ENCODE measurements at regions not wholly inside any gene's neighbourhood (a gene's known extent, or its start where the extent isn't known, plus 50 kb on each side); places are given as distances from the start of the nearest gene placed in this dataset.

- no peak for DNase-seq
Observed at GRCh38 chr9:87118594-87118993, 171.3 kb upstream of the GAS1 start.

DNA sequence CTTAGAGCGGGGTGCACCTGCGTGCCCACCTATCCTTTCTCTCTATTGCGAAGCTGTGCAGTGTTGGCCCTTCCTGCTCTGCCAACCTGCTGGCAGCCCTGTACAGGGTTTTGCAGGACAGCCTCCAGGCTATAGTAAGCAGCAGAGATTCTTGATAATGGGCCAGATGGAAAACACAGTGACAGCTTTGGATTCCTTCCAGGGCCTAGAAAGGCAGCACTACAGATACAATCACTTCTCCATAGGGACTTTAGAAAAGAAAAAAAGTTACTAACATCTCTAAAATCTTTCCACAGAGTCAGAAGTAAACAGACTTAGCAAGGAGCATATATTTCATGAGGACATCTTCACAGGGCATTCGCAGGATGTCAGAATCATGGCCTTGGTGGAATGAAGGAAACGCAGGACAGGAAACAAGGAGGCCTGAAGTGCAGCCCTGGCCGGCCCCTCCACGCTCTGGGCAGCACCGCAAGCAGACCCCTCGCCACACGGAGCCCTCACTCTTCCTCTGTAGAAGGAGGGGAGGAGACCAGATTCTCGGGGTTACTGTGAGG is 172.1 kb upstream of the GAS1 start:
- DNase-seq: no peak

- DNase-seq: no peak
Observed at GRCh38 chr9:87120610-87121009, 173.3 kb upstream of the GAS1 start.

GRCh38 chr9:87122947-87123685 is 175.8 kb upstream of the GAS1 start:
- DNase-seq: no peak

DNA sequence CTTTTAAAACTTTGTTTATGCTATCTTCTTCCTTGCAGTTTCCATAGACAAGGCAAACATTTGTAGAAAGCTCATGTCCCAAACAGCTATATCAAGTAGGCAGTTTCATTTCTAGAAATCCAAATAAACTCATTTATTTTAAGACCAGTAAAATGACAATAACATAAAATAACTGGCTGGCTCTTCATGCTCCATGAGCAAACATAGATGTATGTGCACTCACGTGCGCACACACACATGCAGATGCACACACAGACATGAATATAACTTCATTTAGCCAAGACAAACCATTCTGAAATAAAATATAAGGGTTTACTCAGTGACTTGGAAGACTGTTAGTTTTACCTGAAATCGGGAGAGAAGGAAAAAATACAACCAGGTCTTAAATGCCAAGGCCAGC is 176.5 kb upstream of the GAS1 start:
- DNase-seq: no peak

DNA sequence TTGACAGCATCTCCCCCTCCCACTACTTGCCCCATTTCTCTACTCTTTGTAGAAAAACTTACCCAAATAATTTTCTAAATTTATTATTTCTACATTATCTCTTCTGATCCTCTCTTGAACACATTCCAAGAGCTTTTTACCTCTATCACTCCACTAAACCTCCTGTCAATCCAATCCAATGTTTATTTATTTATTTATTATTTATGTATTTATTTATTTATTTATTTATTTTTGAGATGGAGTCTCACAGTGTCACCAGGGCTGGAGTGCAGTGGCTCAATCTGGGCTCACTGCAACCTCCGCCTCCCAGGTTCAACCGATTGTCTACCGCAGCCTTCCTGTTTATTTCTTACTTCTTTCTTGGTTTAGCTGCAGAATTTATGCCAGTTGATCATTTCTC is 178.5 kb upstream of the GAS1 start:
- DNase-seq: no peak

- DNase-seq: no peak
Observed at GRCh38 chr9:87127543-87127942, 180.2 kb upstream of the GAS1 start.

DNA sequence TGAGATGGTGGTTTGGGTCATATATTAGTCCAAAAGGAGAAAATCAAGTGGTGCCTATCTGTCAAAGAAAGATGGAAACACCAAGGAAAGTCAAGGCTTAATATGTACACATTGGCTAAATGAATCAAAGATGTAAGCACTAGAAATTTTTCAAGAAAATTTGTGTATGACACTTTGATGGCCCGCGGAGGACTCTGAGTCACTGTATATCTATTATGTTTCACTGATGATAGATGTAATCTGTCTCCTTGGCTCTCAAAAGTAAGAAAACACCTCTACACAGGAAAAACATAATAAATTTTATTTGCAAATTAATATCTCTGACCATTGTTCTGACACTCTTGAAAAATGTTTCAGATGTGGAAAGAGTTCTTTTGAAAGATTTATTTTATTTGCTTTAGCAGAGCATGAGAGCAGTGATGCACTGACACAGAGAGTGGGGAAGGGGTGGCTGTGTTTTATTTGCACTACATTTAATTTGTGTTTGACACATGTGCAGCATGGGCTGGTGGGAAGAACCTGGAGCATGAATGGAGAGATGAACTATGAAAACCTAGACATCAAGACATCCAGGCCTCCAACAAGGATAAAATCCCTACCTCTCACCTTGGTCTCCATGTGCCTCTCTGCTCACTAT is 180.8 kb upstream of the GAS1 start:
- no peak for DNase-seq

GRCh38 chr9:87128844-87129493 is 181.7 kb upstream of the GAS1 start:
- DNase-seq: no peak

DNA sequence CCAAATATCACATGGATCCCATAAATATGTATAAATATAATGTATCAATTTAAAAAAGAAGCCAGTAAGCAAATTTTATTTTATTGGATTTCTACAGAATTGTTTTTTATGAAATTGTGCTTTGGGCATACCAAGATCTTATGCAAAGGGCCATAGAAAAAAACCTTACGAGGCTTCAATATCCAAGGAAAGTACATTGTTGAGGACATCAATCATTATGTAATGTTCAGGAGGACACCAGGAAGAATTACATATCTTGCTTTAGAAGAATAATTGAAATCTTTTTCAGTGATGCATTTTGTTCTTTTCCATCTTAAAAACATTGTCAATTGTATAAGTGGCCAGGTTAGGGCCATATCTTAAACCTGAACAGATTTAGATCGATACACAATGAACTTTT is 187.8 kb upstream of the GAS1 start:
- no peak for DNase-seq

DNA sequence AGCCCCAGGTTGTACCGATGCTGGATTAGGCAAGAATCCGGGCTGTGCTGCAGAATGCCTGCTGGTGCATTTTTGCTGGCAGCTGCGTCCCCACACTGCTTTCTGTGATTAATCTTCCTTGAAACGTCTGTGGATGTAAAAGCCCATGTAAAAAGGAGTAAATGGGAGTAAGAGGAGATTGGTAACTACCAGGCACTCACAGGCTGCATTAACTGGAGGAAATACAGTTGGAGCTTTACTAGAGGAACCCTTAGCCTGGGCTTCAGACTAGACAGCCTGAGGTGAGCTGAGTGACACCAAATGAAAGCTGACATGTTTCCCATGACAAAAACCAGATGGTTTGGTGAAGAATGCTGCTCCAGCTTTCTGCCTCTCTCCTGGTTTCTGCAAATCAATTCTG is 190.4 kb upstream of the GAS1 start:
- DNase-seq: no peak

DNA sequence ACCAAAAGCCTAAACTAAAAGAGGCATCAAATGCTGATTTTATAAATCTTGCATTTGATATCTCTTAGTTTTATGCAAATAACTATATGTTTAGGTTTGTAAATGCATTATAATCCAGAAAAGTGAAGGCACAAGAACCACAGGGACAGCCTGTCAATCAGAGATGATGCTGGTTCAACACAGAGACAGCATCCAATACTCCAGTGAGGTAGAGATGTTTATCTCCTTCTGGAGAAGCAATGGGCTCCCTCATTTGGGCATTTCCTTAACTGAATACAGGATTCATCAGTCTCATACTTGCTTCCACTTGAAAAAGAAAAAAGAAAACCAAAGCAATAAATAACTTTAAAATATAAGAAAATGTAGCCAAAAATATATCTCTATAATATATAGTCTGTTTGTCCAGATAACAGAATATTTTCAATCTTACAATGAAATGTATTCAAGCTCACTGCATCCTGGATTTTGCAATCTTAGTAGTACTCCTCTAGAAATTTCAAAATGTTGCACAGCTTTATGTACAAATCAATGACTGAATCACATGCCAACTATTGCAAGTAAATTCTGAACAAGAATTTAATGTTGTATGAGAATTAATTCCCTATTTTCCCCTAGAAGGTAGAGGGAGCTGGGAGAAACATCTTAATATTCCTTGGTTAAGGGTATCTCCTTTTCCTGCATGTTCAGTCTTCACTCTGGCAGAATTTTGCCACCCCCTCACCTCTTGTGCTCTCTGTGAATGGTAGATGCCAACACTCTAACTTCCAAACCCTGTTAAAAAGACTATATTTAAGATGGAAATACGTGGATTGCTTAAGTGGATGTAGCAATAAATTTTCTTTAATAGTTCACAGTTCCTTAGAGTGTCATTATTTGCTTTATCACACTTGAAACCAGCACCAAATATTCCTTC is 191.1 kb upstream of the GAS1 start:
- DNase-seq: no peak

- no peak for DNase-seq
Observed at GRCh38 chr9:87139099-87139730, 191.9 kb upstream of the GAS1 start.

DNA sequence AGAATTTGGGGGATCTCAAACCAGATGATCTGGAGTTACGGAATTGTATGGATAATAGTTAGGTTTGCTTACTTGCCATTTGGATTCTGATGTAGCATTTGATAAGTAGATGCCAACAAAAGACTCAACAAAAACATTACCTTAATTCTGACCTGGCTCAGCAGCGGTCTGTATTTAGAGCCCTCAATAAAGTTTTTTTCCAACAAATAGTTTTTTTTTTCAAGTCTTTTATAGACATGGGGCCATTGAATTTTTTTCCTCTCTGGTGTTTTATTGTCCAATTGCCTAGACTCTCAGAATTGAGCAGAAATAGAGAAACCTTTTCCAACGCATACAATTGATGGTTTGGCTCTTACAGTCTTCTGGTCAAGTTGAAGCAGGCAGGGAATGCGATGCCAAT is 192.8 kb upstream of the GAS1 start:
- no peak for DNase-seq

GRCh38 chr9:87140605-87141109 is 193.4 kb upstream of the GAS1 start:
- DNase-seq: no peak

GRCh38 chr9:87141124-87141523 is 193.8 kb upstream of the GAS1 start:
- no peak for DNase-seq

DNA sequence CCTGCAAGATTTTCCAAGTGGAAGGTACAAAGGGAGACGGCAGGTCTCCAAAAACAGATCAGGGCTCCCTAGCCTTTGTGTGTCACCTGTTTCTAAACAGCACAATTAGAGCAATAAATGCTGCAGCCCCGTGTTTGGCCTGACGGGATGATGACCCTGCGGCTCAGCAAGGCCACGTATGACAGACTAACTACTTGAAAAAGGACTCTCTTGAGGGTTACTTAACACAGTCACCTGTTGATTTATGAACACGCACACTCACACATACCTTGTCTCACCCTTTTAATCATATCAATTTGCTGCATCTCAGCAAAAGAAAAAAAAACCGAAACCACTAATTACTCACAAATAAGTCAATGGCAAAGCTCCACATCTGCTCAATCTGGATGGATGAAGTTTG is 199.6 kb upstream of the GAS1 start:
- no peak for DNase-seq

DNA sequence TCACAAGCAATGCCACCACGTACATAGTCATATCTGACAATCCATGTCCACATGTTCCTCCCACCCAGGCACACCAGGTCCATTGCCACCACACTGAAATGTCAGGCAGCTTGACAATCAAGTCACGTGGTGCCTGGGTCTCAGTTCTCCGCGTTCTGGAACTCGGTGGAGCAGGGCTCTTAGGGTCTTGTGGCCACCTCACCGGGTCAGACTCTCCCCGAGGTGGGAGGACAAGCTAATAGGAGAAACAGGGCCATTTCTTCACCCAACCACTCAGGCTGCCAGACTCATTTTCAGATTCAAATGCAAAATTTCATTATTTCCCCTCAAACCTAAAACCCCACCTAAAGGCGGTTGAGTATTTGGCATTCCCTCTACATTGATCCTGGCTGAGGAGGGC is 200.5 kb upstream of the GAS1 start:
- peak in 13 of 51 donors; percentile 5 to 64 (median 25) for DNase-seq

- DNase-seq: peak; percentile 24 to 91 (median 74)
Observed at GRCh38 chr9:87148331-87149104, 201.2 kb upstream of the GAS1 start.

- DNase-seq: no peak
Observed at GRCh38 chr9:87149799-87150198, 202.5 kb upstream of the GAS1 start.
